Astrocyte of the cerebellum (primary cell): ENCODE measurements at regions not wholly inside any gene's neighbourhood (a gene's known extent, or its start where the extent isn't known, plus 50 kb on each side); places are given as distances from the start of the nearest gene placed in this dataset.
"Not testable (repeated sequence)": the region's sequence is repeated elsewhere in the genome, so short reads cannot be mapped to it uniquely, and the experiment has no call there.

ENCODE experiments used
- DNase-seq: peaks from one replicate; pipeline ENCODE4 v3.0.0-alpha.2; 2011; ENCODE audit warnings: low read depth
- H3K4me3 ChIP-seq: 2 replicates; pipeline ENCODE4 v1.5.1; 2011; ENCODE audit warnings: mild to moderate bottlenecking, low read depth, low read length, moderate library complexity
- CTCF ChIP-seq: IDR thresholded peaks from 2 replicates; pipeline ENCODE4 v1.5.1; 2012; ENCODE audit warnings: low read length, low read depth, moderate library complexity, mild to moderate bottlenecking; ENCODE audit errors: missing control alignments
- in situ Hi-C: cut with HindIII; loops from 2 replicates; pipeline ENCODE4 v1.10.0; 2017; ENCODE audit warnings: low sequenced_read_pairs

GRCh38 chr5:174501461-174502069 lies 222.8 kb upstream of the MSX2 start:
- in situ Hi-C loops: no loop called here
- no peak for DNase-seq
- no peak overlapping the region for H3K4me3 ChIP-seq
- no peak for TF ChIP-seq CTCF

GRCh38 chr5:174503086-174503460 lies 221.3 kb upstream of the MSX2 start:
- H3K4me3 ChIP-seq: no peak overlapping the region
- in situ Hi-C loops: no loop called here
- TF ChIP-seq CTCF: no peak
- DNase-seq: no peak

GRCh38 chr5:174503461-174504265 lies 220.7 kb upstream of the MSX2 start:
- TF ChIP-seq CTCF: no peak
- no peak overlapping the region for H3K4me3 ChIP-seq
- peak; percentile 52 for DNase-seq
- in situ Hi-C loops: no loop called here

GRCh38 chr5:174504266-174504726 lies 220.1 kb upstream of the MSX2 start:
- in situ Hi-C loops: no loop called here
- no peak for DNase-seq
- H3K4me3 ChIP-seq: no peak overlapping the region
- no peak for TF ChIP-seq CTCF

- in situ Hi-C loops: no loop called here
- H3K4me3 ChIP-seq: no peak overlapping the region
- peak; percentile 24 for DNase-seq
- TF ChIP-seq CTCF: no peak
Observed at GRCh38 chr5:174505621-174506020, 218.8 kb upstream of the MSX2 start.

GRCh38 chr5:174510782-174511453 lies 213.5 kb upstream of the MSX2 start:
- DNase-seq, H3K4me3 ChIP-seq, in situ Hi-C loops: not testable (repeated sequence)
